ENCODE measurements at regions not wholly inside any gene's neighbourhood (a gene's known extent, or its start where the extent isn't known, plus 50 kb on each side); places are given as distances from the start of the nearest gene placed in this dataset.

- TF ChIP-seq, protein P1, sequence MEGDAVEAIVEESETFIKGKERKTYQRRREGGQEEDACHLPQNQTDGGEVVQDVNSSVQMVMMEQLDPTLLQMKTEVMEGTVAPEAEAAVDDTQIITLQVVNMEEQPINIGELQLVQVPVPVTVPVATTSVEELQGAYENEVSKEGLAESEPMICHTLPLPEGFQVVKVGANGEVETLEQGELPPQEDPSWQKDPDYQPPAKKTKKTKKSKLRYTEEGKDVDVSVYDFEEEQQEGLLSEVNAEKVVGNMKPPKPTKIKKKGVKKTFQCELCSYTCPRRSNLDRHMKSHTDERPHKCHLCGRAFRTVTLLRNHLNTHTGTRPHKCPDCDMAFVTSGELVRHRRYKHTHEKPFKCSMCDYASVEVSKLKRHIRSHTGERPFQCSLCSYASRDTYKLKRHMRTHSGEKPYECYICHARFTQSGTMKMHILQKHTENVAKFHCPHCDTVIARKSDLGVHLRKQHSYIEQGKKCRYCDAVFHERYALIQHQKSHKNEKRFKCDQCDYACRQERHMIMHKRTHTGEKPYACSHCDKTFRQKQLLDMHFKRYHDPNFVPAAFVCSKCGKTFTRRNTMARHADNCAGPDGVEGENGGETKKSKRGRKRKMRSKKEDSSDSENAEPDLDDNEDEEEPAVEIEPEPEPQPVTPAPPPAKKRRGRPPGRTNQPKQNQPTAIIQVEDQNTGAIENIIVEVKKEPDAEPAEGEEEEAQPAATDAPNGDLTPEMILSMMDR (IDR thresholded peaks at IDR 0.05): no peak
- no peak for TF ChIP-seq POLR2A (IDR thresholded peaks at IDR 0.05)
Observed at GRCh38 chr17:20925954-20926353, 116.9 kb downstream of the USP22 start.

Data from adrenal gland (tissue), 5 donors.